ENCODE measurements at regions not wholly inside any gene's neighbourhood (a gene's known extent, or its start where the extent isn't known, plus 50 kb on each side); places are given as distances from the start of the nearest gene placed in this dataset.

DNA sequence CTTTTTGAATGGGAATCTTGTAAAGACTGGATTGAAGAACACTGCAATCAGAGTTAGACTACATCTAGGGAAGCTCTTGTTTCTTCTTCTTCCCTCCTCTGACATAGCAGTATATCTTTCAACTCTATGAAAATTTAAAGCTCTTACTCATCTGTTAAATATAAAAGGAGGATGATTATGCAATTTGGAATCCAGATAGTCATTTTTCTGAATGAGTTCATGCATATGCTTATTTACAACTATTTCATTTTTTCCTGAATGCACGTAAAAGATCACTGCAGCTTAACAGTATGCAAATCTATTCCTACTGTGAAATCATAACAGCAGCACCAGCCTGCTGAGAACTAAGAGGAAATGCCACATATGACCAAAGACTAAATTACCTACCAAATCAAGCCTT, 133.5 kb upstream of the TMCC3 start (continued):
- TF ChIP-seq RAD21 (IDR thresholded peaks at IDR 0.05; ENCODE audit: low read depth): no peak
- no peak for TF ChIP-seq CEBPB (IDR thresholded peaks at IDR 0.05; ENCODE audit: low read depth)
- TF ChIP-seq POLR2A (IDR thresholded peaks at IDR 0.05; ENCODE audit: borderline replicate concordance, extremely low read depth, insufficient read depth, insufficient read length): no peak
- no peak for TF ChIP-seq YY1 (IDR thresholded peaks at IDR 0.05; ENCODE audit: extremely low read depth, insufficient replicate concordance, low read depth, low read length)

- POLR2A ChIA-PET: no interaction called here
- CTCF ChIA-PET: interaction anchor here (1.5 kb wide), 1 partner anchor 92 kb away, joined by 3 read pairs; no protein-coding TSS in a partner anchor
- intact Hi-C loops (cut with micrococcal nuclease): no loop called here
Observed at GRCh38 chr12:94783343-94783742, 133.0 kb upstream of the TMCC3 start.

More at GRCh38 chr12:94783343-94783742, 133.0 kb upstream of the TMCC3 start:
- DNase-seq (ENCODE audit: low read depth, low spot score): no peak
- ATAC-seq: no peak
- no peaks in the 10 kb centered on the region for H4K20me1 ChIP-seq (ENCODE audit: insufficient read depth)
- RAD21 ChIA-PET (ENCODE audit: low non-redundant PET in 1 of 2, low total read pairs in 2 of 2, uncharacterized antibody in 2 of 2, unreplicated experiment in 2 of 2): no interaction called here
- 0 out of 4 replicates have a peak, but pooled peaks cover 0 to 4% of the 10 kb centered on the region in 2 experiments for H3K4me1 ChIP-seq (ENCODE audit: control insufficient read depth in 1 of 2, insufficient read depth in 2 of 2, low read length in 2 of 2)
- H3K9me2 ChIP-seq (ENCODE audit: insufficient read depth): no peaks in the 10 kb centered on the region
- no peaks in the 10 kb centered on the region for H3K27me3 ChIP-seq (ENCODE audit: insufficient read depth, low read length)
- no peak overlapping the region for H3K27ac ChIP-seq (ENCODE audit: low read depth, low read length)
- no peak overlapping the region for H3K4me3 ChIP-seq (replicated peaks in 1 of 2; ENCODE audit: low read depth in 1 of 2, low read length in 2 of 2)
- TF ChIP-seq SP1 (IDR thresholded peaks at IDR 0.05; ENCODE audit: low read depth): no peak
- no peak for TF ChIP-seq ELF1 (IDR thresholded peaks at IDR 0.05; ENCODE audit: borderline replicate concordance, low read depth)
- TF ChIP-seq CTCF (IDR thresholded peaks at IDR 0.05 in 2 of 3, conservative IDR thresholded peaks at IDR 0.05 in 1 of 3; ENCODE audit: borderline replicate concordance in 1 of 3, insufficient read depth in 1 of 3, low read depth in 2 of 3, low read length in 2 of 3): no peak
- TF ChIP-seq EZH2phosphoT487 (IDR thresholded peaks at IDR 0.05; ENCODE audit: borderline replicate concordance): no peak
- no peak for TF ChIP-seq MAX (IDR thresholded peaks at IDR 0.05)
- TF ChIP-seq ZFX (IDR thresholded peaks at IDR 0.05): no peak
- TF ChIP-seq ATF3 (IDR thresholded peaks at IDR 0.05): no peak
- TF ChIP-seq CEBPB (IDR thresholded peaks at IDR 0.05; ENCODE audit: low read depth): no peak
- TF ChIP-seq SIN3A (IDR thresholded peaks at IDR 0.05; ENCODE audit: low read depth): no peak
- no peak for TF ChIP-seq JUND (IDR thresholded peaks at IDR 0.05)
- no peak for TF ChIP-seq POLR2AphosphoS5 (IDR thresholded peaks at IDR 0.05; ENCODE audit: low read depth, low read length)
- TF ChIP-seq CBX3 (IDR thresholded peaks at IDR 0.05; ENCODE audit: low read depth): no peak
- TF ChIP-seq EZH2 (IDR thresholded peaks at IDR 0.05): no peak
- TF ChIP-seq RAD21 (IDR thresholded peaks at IDR 0.05; ENCODE audit: low read depth): no peak
- no peak for TF ChIP-seq POLR2A (IDR thresholded peaks at IDR 0.05; ENCODE audit: borderline replicate concordance, extremely low read depth, insufficient read depth, insufficient read length)
- no peak for TF ChIP-seq ZNF274 (IDR thresholded peaks at IDR 0.05; ENCODE audit: low read depth, low read length)
- TF ChIP-seq, protein P1, sequence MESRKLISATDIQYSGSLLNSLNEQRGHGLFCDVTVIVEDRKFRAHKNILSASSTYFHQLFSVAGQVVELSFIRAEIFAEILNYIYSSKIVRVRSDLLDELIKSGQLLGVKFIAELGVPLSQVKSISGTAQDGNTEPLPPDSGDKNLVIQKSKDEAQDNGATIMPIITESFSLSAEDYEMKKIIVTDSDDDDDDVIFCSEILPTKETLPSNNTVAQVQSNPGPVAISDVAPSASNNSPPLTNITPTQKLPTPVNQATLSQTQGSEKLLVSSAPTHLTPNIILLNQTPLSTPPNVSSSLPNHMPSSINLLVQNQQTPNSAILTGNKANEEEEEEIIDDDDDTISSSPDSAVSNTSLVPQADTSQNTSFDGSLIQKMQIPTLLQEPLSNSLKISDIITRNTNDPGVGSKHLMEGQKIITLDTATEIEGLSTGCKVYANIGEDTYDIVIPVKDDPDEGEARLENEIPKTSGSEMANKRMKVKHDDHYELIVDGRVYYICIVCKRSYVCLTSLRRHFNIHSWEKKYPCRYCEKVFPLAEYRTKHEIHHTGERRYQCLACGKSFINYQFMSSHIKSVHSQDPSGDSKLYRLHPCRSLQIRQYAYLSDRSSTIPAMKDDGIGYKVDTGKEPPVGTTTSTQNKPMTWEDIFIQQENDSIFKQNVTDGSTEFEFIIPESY (IDR thresholded peaks at IDR 0.05; ENCODE audit: extremely low read depth, insufficient replicate concordance, low read length): no peak
- no peak for TF ChIP-seq TCF7L2 (IDR thresholded peaks at IDR 0.05; ENCODE audit: borderline replicate concordance, extremely low read depth, insufficient read depth, insufficient read length)
- H3K79me2 ChIP-seq (ENCODE audit: insufficient read depth, low read length): no peaks in the 10 kb centered on the region
- H3K4me2 ChIP-seq (ENCODE audit: low read length): no peak overlapping the region
- no peaks in the 10 kb centered on the region for H3K36me3 ChIP-seq (ENCODE audit: control insufficient read depth in 1 of 2, insufficient read depth in 2 of 2, low read length in 2 of 2)
- H3K9ac ChIP-seq (ENCODE audit: low read length): no peak overlapping the region
- H2AFZ ChIP-seq (ENCODE audit: low read depth, low read length, poor library complexity, severe bottlenecking): no peak overlapping the region
- no peaks in the 10 kb centered on the region for H3K9me3 ChIP-seq (ENCODE audit: control insufficient read depth in 1 of 2, insufficient read depth in 1 of 2, low read depth in 1 of 2, low read length in 2 of 2)
- no TSS peak for BruUV-seq (replicated peaks)

All from HCT116 (cell line).